GM21528 (cell line): ENCODE measurements at regions not wholly inside any gene's neighbourhood (a gene's known extent, or its start where the extent isn't known, plus 50 kb on each side); places are given as distances from the start of the nearest gene placed in this dataset.
"Not testable (repeated sequence)": the region's sequence is repeated elsewhere in the genome, so short reads cannot be mapped to it uniquely, and the experiment has no call there.

Source experiments
- ATAC-seq: cut with Tn5 transposase; IDR thresholded peaks from one replicate; pipeline ENCODE4 v1.9.1; 2021; ENCODE audit warnings: mild to moderate bottlenecking, moderate library complexity; ENCODE audit not compliant: unreplicated experiment, low FRiP score

- no peak for ATAC-seq
These were observed 181.5 kb upstream of the TSC22D1 start for GRCh38 chr13:44757671-44758070.

DNA sequence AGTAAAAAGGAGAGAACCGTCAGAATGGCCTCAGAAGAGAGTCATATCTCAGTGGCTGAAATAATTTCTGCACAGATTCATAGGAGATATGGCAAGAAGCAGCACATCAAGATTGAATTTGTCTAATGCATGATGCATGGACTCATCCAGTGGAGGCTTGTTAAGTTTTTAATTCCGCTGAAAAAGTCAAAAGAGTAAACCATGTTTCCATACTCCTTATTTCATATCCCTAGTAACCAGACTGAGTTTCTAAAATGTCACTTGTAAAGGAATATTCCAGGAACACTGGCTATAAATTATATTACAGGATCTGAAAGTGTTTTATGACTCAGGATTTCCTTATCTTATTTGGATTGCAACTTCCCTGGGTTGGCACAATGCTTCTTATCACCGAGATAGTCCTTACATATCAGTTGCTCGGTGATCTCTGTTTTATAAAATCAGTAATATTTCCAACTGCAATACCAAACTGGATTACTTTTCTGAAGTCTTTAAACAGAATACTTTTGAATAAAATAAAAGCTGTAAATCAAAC lies 180.2 kb upstream of the TSC22D1 start:
- no peak for ATAC-seq

DNA sequence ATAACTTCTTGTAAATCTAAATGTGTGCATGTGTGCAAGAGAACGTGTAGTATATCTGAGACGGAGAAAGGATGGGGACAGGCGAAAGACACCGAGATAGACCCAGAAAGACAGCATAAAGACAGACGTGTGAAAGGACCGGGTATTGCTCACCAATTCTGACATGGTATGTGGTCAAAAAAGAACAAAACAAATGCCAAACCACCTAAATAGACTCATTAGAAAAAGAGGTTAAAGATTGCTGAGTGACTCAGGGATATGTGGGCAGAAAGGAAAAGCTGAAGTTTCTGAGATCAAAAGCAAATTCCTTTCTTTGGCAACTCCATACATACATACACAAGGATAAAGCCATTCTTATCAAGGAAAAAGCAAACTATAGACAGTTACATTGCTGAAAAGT lies 179.7 kb upstream of the TSC22D1 start:
- no peak for ATAC-seq

GRCh38 chr13:44752164-44752563 lies 176.0 kb upstream of the TSC22D1 start:
- no peak for ATAC-seq

GRCh38 chr13:44750630-44751029 lies 174.5 kb upstream of the TSC22D1 start:
- no peak for ATAC-seq

- no peak for ATAC-seq
These were observed 173.8 kb upstream of the TSC22D1 start for GRCh38 chr13:44749906-44750305.

DNA sequence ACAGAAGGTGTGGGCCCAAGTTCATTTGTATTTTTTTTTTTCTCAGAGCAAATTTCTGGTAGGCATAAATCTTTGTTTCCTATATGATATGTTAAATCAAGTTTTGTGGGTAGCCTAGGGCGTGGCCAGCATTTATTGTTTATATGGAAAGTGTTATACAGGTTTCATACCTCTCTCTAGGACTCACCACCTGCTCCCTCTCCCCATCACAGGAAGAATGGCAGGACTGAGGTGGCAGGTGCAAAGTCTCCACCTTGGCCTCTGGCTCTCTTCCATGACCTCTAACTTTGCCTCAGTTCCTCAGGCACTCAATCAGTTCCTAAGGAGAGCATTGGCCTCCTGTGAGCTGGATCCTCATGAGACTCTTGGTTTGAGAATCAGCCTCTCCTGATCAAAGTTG lies 172.3 kb upstream of the TSC22D1 start:
- no peak for ATAC-seq

- no peak for ATAC-seq
These were observed 171.0 kb upstream of the TSC22D1 start for GRCh38 chr13:44747179-44747578.

GRCh38 chr13:44746690-44747089 lies 170.6 kb upstream of the TSC22D1 start:
- ATAC-seq = no peak

DNA sequence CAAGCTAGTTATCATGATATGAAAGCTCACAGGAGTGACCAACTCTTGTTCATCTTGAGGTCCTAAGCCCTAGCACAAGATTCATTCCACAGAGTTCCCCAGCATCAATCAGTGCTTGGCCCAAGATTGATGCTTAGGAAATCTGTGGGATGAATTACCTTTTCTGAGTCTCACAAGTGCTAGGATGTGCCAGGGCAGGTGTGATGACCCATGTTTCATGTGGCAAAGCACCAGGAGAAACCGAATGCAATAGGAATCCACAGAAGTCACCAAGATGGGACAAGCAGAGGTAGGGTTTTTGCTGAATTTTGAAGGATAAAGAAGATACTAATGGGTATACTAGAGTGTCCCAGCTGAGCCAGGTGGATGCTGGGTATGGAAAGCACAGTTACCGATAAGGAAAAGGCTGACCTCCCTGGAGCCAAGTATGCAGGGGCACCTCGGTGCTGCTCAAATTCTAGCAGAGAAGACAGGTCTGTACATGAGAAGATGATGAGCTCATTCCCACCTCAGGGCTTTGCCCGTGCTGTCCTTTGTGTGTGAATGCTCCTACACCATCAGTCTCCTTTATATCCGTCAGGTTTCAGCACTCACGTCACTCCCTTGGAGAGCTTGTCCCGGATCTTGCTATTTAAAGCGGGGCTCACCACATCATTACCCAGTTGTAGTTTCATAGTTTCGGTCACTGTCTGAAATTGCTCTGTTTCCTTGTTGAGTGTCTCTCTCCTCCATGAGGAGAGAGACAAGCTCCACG lies 168.9 kb upstream of the TSC22D1 start:
- no peak for ATAC-seq

DNA sequence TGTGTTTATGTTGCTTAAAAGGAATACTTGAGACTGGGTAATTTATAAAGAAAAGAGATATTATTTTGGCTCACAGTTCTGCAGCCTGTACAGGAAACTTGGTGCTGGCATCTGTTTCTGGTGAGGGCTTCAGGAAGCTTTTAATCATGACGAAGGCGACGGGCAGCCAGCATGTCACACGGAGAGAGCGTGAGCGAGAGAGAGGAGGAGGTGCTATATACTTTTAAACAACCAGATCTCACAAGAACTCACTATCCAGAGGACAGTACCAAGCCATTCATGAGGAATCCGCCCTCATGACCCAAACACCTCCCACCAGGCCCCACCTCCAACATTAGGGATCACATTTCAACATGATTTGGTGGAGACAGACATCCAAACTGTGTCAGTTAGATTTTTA lies 163.4 kb upstream of the TSC22D1 start:
- no peak for ATAC-seq

GRCh38 chr13:44739120-44739519 lies 163.0 kb upstream of the TSC22D1 start:
- no peak for ATAC-seq

GRCh38 chr13:44738463-44738862 lies 162.3 kb upstream of the TSC22D1 start:
- no peak for ATAC-seq

DNA sequence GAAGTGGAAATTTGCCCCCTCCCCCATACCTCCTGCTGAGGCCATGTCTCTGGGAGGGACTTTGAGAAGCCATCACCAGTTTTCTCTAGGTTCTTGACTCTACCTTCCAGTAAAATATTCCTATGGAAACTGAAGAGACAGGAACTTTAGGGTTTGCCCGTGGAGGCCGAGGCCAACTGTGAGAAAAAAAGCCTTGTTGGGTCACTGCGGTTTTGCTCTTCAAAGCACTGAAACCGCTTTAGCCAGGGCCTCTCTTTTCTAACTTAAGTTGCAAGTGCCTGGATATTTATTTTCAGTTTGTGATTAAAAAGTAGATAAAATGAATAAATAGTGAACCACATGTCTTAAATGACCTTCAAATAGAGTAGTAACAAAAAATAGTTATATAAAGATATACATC lies 159.7 kb upstream of the TSC22D1 start:
- no peak for ATAC-seq

- no peak for ATAC-seq
These were observed 158.1 kb upstream of the TSC22D1 start for GRCh38 chr13:44734201-44734707.

DNA sequence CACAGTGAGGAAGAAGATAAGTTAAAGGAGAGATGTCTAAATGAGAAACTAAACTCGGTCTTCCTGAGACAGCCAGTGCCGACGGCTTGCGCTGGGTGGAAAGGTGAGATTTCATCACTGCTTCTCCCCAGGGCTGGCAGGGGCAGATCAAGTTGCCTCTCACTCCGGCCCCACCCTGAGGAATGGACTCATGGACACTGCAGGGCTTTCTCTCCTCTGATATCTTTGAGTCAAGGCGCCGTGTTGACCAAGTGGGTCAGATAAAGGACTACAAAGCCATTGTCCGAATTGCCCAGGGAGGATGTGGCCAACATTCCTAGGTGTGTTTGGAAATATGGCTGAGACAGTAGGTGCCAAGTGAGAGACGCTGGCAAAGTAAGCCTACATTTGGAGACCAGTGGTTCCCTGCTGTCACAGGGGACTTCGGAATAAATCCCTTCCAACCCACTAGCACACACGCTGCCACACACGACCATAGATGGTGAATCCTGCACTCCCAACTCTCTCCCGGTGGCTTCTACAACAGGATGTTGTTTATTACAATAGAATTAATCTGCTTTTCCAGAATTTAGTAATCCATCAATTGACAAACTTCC lies 156.5 kb upstream of the TSC22D1 start:
- no peak for ATAC-seq

DNA sequence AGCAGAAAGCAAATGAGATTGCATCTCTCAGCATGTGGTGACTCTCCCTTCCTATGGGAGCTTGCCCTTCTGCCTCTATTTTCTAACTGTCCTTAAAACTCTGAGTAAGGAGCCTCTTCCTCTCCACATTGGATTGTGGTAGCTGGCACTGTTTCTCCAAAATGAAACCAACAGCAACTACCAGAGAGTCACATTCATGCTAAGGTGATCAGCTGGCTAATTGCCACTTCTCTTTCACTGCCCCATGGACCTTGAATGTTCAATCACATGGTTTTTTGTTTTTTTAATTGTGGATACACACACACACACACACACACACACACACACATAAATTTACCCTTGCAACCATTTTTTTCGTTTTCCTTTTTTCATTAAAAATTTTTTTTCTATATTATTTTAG lies 154.7 kb upstream of the TSC22D1 start:
- no peak for ATAC-seq

- no peak for ATAC-seq
These were observed 154.0 kb upstream of the TSC22D1 start for GRCh38 chr13:44730099-44730498.

- ATAC-seq = not testable (repeated sequence)
These were observed 151.5 kb upstream of the TSC22D1 start for GRCh38 chr13:44727591-44727990.

DNA sequence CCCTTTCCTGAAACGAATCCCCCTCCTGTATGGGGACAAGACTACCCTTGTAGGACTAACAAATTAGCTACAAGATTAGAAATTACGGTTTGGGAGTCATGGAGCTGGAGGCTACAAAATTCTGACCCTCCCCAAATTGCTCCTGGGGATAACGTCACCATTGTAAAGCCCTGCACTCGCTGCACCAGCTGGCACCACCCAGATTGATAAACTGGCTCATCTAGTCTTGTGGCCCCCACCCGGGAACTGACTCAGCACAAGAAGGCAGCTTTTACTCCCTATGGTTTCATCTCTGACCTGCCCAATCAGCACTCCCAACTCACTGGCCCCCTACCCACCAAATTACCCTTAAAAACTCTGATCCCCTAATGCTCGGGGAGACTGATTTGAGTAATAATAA lies 150.6 kb upstream of the TSC22D1 start:
- no peak for ATAC-seq

DNA sequence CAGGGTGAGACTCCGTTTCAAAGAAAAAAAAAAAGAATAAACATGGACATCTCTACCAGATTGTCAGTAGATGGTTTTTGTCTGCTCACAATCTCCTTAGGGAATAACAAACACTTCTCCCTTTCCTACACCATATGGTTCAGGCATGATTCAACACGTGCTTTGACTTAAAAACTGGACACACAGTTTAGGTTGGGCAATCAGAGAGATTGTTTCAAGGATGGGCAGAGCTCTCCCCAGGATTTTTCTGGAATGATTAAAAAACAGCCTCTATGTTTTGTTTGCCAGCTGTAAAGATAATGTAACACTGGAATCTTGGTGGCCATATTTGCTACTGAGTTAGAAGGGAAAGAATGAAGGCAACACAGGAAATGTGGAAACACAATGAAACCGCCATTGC lies 150.1 kb upstream of the TSC22D1 start:
- no peak for ATAC-seq
